Lung microvascular endothelial cell (primary cell): ENCODE measurements at regions not wholly inside any gene's neighbourhood (a gene's known extent, or its start where the extent isn't known, plus 50 kb on each side); places are given as distances from the start of the nearest gene placed in this dataset.
A peak's percentile ranks its signal among the peaks of the same experiment; 100 is the strongest.
"Not testable (repeated sequence)": the region's sequence is repeated elsewhere in the genome, so short reads cannot be mapped to it uniquely, and the experiment has no call there.

ENCODE experiments used
- DNase-seq, 2 donors: peaks; one replicate each; pipeline versions ENCODE4 v3.0.0 to v3.0.0-alpha.2; 2010; ENCODE audit warnings: low read depth in 2 of 2

DNA sequence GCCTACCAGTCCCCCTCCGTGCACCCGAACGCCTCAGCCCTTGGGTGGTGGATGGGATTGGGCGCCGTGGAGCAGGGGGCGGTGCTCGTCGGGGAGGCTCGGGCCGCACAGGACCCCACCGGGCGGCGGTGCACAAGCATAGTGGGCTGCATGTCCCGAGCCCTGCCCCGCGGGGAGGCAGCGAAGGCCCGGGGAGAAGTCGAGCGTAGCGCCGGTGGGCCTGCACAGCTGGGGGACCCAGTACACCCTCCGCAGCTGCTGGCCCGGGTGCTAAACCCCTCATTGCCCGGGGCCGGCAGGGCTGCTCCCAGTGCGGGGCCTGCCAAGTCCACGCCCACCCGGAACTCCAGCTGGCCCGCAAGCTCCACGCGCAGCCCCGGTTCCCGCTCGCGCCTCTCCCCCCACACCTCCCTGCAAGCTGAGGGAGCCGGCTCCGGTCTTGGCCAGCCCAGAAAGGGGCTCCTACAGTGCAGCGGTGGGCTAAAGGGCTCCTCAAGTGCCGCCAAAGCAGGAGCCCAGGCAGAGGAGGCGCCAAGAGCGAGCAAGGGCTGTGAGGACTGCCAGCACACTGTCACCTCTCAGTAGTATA, 891.3 kb upstream of the EPHA5 start:
- DNase-seq: not testable (repeated sequence)

- DNase-seq: no peak
These were observed 888.4 kb upstream of the EPHA5 start for GRCh38 chr4:66558651-66559050.

- no peak for DNase-seq
These were observed 886.5 kb upstream of the EPHA5 start for GRCh38 chr4:66556651-66557278.

DNA sequence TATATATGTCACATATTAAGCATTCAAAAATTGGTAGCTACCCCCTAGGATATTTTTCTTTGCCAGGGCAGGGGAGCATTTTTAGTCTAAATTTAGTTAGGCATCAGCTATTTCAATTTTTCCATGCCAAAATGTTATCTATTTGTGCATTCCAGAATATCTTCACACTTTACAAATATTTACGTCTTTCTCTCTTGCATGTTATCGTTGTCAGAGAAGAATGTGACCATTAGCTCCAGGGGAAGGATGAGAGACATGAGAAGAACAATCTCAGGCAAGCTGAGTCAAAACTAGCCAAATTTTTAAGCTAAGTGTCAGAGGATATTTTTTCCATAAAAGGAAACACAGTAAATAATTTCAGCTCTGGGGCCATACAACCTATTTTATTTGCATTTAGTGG, 885.0 kb upstream of the EPHA5 start:
- DNase-seq: no peak

DNA sequence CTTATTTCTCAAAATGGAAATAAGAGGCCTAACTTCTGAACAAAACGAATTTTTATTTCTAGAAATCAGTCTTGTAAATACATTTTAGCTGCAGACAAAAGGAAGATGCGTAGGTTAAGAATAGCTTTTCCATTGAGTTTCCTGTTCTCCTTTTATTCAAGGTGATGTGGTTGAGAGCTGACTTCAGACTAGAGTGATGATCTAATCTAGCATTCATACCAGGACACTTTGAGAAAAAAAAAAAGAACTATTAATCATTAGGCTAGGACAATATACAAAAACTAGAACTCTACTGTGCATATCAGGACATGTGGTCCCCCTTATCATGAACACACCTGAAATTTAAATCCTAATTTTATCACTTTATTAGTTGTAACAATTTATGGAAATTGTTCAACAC, 884.5 kb upstream of the EPHA5 start:
- DNase-seq: no peak

- not testable (repeated sequence) for DNase-seq
These were observed 875.0 kb upstream of the EPHA5 start for GRCh38 chr4:66545301-66545700.

DNA sequence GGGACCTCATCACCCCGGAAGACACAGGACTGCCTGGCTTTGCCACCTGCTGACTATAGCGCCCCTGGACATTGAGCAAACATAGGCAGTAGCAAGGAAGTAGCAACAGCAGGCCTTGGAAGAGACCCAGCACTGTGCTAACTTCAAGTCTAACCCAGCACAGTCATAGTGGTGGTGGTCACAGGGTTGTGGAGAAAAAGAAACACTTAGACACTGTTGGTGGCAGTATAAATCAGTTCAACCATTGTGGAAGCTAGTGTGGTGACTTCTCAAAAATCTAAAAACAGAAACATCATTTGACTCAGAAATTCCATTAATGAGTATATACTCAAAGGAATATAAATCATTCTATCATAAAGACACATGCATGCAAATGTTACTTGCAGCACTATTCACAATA, 874.0 kb upstream of the EPHA5 start:
- no peak for DNase-seq

DNA sequence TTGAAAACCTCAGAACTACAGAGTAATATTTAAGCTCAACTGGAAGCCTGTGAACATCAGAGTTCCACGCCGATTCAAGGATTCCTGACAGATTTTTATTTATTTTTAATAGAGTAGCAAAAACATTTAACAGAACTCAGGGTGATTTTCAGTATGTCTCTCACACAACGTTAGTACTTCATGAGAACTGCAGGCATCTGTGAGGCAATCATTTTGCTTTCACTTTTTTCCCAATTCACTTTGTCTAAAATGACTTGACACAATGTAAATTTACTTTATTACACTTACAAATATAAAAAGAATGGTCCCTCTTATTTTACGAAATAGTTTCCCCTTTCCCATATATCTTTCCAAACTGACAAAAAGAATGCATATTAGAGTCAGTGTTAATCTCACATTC, 869.5 kb upstream of the EPHA5 start:
- DNase-seq: peak in 1 of 2 donors; percentile 2

GRCh38 chr4:66524781-66525180, 854.5 kb upstream of the EPHA5 start:
- no peak for DNase-seq

DNA sequence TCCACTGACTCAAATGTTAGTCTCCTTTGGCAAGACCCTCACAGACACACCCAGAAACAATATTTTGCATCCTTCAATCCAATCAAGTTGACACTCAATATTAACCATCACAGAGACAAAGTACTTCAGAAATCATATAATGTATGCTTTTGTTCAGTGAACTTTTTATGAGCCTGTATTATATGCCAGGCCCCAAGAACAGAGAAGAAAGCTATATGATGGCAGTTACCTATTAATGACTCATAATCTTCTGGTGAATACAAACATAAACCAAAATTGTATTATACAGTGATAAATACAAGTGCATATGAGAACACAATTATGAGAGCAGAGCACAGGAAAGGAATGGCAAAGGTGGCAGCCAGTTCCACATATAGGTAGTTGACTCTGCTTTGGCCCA, 852.0 kb upstream of the EPHA5 start:
- no peak for DNase-seq

DNA sequence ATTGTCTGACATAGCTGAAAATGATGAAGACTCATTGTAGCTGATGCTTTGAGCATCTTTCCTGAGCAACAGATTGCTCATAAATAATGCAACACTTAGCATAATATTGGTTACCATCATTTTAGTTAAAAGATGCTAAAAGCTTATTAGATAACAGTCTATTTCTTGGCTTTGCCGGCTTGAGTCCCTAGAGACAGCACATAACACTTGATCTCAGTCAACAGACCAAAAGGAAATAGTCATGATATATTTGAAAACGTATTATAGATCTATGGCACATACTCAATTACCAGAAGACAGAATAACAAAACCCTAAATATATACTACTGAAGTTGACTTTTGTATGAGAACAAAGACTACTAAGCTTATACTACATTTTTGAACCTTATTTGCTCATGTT, 846.7 kb upstream of the EPHA5 start:
- DNase-seq: no peak

DNA sequence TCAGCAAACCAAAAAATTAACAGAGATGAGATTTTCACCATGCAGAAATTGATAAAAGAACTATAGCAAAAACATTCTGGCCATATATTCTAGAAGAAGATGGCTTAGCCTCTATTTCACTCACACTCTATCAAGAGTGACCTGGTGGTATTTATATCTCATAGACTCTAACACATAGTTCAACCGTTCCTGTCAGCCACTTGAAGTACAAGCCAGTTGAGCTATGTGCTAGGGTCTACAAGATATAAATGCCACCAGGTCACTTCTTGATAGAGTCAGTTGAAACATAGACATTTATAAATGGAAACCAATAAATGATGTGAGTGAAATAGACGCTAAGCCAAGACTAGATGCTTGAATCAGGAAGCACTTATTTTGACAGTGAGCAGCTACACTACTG, 836.7 kb upstream of the EPHA5 start:
- DNase-seq: no peak

DNA sequence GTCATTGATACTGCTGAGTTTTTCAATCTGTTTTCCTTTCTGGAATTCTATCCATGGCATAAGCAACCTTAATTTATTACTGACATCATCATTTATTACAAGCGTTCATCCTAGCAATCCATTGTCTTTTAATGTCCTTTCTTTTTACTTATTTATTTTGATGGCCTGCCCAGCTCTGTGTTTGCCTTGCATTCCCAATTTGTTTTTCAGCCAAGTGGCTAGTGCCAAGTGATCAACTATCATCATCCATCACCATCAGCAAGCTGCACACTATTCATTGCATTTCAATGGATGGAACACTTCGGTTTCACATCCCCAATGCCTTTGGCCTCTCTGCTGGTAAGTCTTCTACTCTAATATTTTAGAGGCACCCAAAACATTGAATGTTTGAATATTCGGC, 831.7 kb upstream of the EPHA5 start:
- DNase-seq: peak in 1 of 2 donors; percentile 61

DNA sequence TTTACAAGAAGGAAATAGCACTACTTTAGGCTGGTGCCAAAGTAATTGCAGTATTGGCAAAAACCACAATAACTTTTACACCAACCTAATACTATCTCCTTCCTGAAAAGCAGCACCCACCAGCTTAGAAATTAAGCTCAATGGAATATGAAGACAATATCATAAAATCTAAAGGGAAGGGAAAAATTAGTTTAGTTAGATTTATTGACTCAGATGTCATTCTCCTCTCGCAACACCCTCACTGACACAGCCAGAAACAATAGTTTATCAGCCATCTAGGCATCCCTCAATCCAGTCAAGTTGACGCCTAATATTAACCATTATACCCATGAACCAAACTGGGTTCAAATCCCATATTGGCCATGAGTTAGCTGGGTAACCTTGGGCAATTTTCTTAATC, 820.4 kb upstream of the EPHA5 start:
- DNase-seq: no peak

GRCh38 chr4:66489783-66490452, 819.6 kb upstream of the EPHA5 start:
- DNase-seq: peak in 1 of 2 donors; percentile 56

- peak in 1 of 2 donors; percentile 17 for DNase-seq
These were observed 819.1 kb upstream of the EPHA5 start for GRCh38 chr4:66489370-66489769.

DNA sequence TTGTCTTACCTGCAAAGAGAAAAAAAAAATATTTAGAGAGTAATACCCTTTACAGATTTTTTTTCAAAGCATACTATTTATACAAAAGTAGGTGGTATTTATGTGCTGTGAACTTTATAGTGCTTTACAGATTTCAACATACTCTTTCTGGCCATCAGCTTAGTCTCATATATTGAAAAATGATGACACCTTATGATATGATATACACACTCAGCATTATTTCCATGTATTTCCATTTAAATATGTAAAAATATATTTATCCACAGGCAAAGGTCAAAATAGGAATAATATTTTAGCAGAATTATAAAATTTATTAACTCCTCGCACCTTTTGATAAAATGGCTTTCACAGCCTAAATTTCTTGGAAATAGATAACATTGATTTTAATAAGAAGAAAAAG, 815.8 kb upstream of the EPHA5 start:
- no peak for DNase-seq

- DNase-seq: no peak
These were observed 811.9 kb upstream of the EPHA5 start for GRCh38 chr4:66482186-66482585.

GRCh38 chr4:66475596-66475995, 805.3 kb upstream of the EPHA5 start:
- no peak for DNase-seq

DNA sequence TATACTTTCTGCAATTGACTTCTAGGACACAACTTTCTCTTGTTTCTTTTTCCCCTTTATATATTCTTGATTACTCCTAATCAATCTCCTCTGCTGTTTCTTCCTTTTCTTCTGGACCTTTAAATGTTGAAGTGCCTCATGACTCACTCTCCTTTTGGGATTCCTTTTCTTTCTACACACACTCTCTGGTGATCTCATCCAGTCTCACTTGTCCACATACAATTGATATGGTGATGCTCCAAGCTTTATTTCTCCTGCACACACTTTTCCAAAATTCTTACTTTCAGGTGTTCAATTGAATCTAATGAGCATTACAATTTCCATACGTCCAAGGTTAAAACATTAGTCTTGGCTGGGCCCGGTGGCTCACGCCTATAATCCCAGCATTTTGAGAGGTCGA, 794.8 kb upstream of the EPHA5 start:
- DNase-seq: no peak

GRCh38 chr4:66462890-66463289, 792.6 kb upstream of the EPHA5 start:
- DNase-seq: not testable (repeated sequence)

DNA sequence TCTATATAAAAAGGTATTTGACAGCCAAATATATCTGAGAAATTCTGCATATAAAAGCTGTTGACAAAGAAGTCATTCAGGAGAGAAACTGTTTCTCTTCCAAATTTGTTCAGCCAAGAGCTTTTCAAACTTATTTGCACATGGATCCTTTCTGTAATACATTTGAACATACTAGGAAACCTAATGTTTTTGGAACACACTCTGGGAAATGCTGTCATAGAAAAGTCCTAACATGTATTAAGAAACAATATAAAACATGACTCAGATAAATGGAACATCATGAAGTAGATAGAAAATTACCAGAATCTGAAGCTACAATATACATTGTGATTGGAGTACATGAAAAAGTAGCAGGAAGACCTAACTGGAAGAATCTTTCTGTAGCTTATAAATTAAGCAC, 781.5 kb upstream of the EPHA5 start:
- DNase-seq: no peak

DNA sequence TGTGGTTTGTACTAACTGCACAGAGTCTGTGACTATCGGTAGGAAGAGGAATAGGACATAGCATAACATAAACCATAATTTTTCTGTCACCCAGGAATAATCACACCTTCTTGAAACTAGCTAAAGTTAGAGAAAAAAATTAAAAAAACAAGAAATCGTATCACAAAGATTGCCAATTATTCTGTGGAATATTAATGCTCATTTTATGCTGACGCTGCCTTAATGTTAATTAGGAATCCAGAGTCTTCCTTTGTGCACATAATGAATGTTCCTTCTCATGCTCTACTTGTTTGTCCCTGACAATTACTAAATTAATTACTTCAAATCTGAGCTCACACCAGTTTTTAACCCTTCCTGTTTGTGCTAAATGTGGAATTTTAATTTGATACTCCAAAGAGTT, 772.7 kb upstream of the EPHA5 start:
- DNase-seq: no peak
